Omental fat pad (tissue), 3 donors: ENCODE measurements at regions not wholly inside any gene's neighbourhood (a gene's known extent, or its start where the extent isn't known, plus 50 kb on each side); places are given as distances from the start of the nearest gene placed in this dataset.

Source experiments
- ATAC-seq: fragments of 150-250 bp; one replicate; pipeline ENCODE4 v1.9.1; 2016; ENCODE audit warnings: mild to moderate bottlenecking, moderate library complexity; ENCODE audit not compliant: low FRiP score
- DNase-seq: peaks from one replicate; pipeline ENCODE4 v3.0.0-alpha.2; 2019; ENCODE audit warnings: low spot score
- TF ChIP-seq, protein P1 (sequence below), 3 donors: fragments of 450-650 bp; IDR thresholded peaks; one replicate each; pipeline ENCODE4 v1.5.1; 2016 to 2017; ENCODE audit warnings: antibody characterized with exemption in 3 of 3, mild to moderate bottlenecking in 3 of 3, moderate library complexity in 2 of 3

GRCh38 chr14:85413836-85414526, 116.0 kb upstream of the FLRT2 start:
- DNase-seq (no peak), ATAC-seq (no peak)
- TF ChIP-seq, protein P1, sequence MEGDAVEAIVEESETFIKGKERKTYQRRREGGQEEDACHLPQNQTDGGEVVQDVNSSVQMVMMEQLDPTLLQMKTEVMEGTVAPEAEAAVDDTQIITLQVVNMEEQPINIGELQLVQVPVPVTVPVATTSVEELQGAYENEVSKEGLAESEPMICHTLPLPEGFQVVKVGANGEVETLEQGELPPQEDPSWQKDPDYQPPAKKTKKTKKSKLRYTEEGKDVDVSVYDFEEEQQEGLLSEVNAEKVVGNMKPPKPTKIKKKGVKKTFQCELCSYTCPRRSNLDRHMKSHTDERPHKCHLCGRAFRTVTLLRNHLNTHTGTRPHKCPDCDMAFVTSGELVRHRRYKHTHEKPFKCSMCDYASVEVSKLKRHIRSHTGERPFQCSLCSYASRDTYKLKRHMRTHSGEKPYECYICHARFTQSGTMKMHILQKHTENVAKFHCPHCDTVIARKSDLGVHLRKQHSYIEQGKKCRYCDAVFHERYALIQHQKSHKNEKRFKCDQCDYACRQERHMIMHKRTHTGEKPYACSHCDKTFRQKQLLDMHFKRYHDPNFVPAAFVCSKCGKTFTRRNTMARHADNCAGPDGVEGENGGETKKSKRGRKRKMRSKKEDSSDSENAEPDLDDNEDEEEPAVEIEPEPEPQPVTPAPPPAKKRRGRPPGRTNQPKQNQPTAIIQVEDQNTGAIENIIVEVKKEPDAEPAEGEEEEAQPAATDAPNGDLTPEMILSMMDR (IDR thresholded peaks at IDR 0.05) = no peak

DNA sequence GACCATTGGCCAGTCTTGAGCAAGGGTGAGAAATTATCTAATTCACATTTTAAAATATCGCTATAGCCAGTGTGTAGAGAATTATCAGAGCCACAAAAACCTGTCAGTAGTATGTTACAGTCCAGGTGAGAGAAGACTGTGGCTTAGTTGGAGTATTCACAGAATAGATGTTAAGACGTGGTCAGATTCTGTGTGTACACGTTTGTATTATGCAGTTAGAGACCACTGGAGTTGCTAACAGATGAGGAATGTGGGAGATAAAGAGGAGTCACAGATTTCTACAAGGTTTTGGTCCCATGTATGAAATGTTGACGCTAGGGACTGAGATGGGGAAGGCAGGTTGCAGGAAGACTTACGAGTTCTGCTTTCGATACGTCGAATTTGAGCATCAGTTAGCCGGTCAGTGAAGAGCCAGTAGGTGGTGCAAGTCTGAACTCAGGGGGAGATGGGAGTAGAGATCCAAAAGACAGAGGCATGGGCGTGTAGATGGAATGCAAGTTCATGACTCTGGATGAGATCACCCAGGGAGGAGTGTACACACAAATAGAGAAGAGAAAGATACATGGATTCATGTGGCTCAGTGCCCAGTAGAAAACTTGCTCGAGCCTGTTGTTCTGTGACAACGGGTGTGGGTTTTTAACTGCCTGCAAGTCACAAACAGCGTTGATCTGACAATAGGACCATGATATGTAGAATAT, 114.8 kb upstream of the FLRT2 start:
- TF ChIP-seq, protein P1 (IDR thresholded peaks at IDR 0.05) = no peak
- DNase-seq = no peak
- peak; percentile 98 for ATAC-seq

- ATAC-seq = peak; percentile 76
- TF ChIP-seq, protein P1 (IDR thresholded peaks at IDR 0.05) = no peak
Observed at GRCh38 chr14:85416771-85417170, 113.2 kb upstream of the FLRT2 start.

DNA sequence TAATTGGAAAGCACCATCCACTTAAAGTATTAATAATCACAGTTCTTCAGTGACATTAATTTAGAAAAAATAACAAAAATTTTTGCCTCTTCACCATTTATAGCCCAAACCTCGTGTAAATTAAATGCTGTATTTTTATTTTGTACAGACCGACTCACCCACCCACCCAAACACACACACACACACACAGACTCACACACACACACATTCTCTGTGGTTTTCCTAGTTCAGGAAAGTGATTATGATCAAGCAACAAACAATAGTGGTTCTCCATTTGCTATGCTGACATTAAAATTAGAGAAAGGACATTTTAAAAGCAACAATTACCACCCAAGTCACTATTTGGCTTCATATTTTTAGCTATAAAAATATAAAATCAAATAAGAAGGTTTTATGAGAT, 112.5 kb upstream of the FLRT2 start:
- ATAC-seq (no peak), DNase-seq (no peak)
- TF ChIP-seq, protein P1 (IDR thresholded peaks at IDR 0.05) = no peak

More at GRCh38 chr14:85416771-85417170, 113.2 kb upstream of the FLRT2 start:
- DNase-seq = no peak

GRCh38 chr14:85418721-85419120, 111.2 kb upstream of the FLRT2 start:
- TF ChIP-seq, protein P1 (IDR thresholded peaks at IDR 0.05) = no peak
- ATAC-seq (no peak), DNase-seq (no peak)

DNA sequence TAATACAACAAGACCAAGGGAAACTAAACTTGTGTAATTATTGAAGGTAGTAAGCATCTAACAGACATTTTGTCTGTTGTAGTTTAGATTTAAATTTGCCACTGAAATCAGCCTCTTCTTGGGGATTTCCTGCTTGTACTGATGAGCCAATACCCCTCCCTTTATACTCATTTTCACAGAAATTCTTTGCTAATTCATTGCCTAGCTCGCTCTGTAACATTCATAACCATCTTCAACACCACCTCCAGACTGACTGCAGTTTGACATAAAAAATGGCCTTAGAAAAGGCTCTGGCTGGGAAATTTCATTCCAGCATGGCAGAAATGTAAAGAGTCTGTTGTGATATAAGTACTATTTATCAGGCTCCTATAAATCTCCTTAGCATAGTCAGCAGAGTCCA, 109.7 kb upstream of the FLRT2 start:
- DNase-seq (no peak), ATAC-seq (no peak)
- TF ChIP-seq, protein P1 (IDR thresholded peaks at IDR 0.05) = no peak

- DNase-seq (no peak), ATAC-seq (no peak)
- TF ChIP-seq, protein P1 (IDR thresholded peaks at IDR 0.05) = no peak
Observed at GRCh38 chr14:85420707-85421106, 109.2 kb upstream of the FLRT2 start.
